ENCODE measurements at regions not wholly inside any gene's neighbourhood (a gene's known extent, or its start where the extent isn't known, plus 50 kb on each side); places are given as distances from the start of the nearest gene placed in this dataset.

DNA sequence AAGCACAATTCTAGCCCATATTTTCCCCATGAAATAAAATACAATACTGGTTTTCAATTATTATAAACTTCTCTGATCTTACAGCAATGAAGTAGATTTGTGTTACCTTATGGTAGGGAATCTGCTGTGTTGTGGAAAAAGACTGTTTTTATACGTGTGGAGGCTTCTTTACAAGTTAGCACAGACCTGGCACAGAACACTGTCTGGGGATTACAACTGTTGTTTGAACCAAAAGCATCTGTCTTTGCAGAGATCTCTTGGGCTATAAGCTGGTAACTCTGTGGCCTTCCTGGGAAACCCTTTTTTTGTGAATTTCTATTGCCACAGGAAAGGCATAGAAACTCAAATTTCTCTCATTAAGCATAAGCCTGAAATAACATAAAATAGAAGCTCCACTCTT lies 581.9 kb downstream of the TUSC7 start:
- TF ChIP-seq, protein P1, sequence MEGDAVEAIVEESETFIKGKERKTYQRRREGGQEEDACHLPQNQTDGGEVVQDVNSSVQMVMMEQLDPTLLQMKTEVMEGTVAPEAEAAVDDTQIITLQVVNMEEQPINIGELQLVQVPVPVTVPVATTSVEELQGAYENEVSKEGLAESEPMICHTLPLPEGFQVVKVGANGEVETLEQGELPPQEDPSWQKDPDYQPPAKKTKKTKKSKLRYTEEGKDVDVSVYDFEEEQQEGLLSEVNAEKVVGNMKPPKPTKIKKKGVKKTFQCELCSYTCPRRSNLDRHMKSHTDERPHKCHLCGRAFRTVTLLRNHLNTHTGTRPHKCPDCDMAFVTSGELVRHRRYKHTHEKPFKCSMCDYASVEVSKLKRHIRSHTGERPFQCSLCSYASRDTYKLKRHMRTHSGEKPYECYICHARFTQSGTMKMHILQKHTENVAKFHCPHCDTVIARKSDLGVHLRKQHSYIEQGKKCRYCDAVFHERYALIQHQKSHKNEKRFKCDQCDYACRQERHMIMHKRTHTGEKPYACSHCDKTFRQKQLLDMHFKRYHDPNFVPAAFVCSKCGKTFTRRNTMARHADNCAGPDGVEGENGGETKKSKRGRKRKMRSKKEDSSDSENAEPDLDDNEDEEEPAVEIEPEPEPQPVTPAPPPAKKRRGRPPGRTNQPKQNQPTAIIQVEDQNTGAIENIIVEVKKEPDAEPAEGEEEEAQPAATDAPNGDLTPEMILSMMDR (IDR thresholded peaks at IDR 0.05) = no peak
- no peak for TF ChIP-seq POLR2A (IDR thresholded peaks at IDR 0.05)

Data from lower leg skin (tissue), 3 donors.